Testis (tissue), 2 donors: ENCODE measurements at regions not wholly inside any gene's neighbourhood (a gene's known extent, or its start where the extent isn't known, plus 50 kb on each side); places are given as distances from the start of the nearest gene placed in this dataset.

ENCODE experiments used
- DNase-seq: peaks from one replicate; pipeline ENCODE4 v3.0.0-alpha.2; 2019
- H3K27ac ChIP-seq, 2 donors: fragments of 200-600 bp; sonication (generic); one replicate each; pipeline ENCODE4 v1.5.1; 2019
- H3K27me3 ChIP-seq: fragments of 200-600 bp; sonication (generic); one replicate; pipeline ENCODE4 v1.5.1; 2019
- H3K36me3 ChIP-seq: fragments of 200-600 bp; sonication (generic); one replicate; pipeline ENCODE4 v1.5.1; 2017; ENCODE audit warnings: low read depth; ENCODE audit errors: missing control alignments
- H3K4me1 ChIP-seq: fragments of 200-600 bp; sonication (generic); one replicate; pipeline ENCODE4 v1.5.1; 2019
- H3K4me3 ChIP-seq, 2 donors: fragments of 200-600 bp; sonication (generic); one replicate each; pipeline ENCODE4 v1.5.1; 2017 to 2019
- H3K9me3 ChIP-seq: fragments of 200-600 bp; sonication (generic); one replicate; pipeline ENCODE4 v1.5.1; 2017
- POLR2A ChIP-seq: fragments of 450-650 bp; IDR thresholded peaks from one replicate; pipeline ENCODE4 v1.6.1; 2017; ENCODE audit warnings: antibody characterized with exemption, mild to moderate bottlenecking, moderate library complexity
- WGBS, 2 donors: methylation state at CpG; one replicate each; pipeline ENCODE4 v1.1.5; 2018; 5-methylcytosine and 5-hydroxymethylcytosine counted together
- intact Hi-C: fragments of 100-400 bp; cut with DNase I; formaldehyde crosslinking; loops from one replicate; pipeline ENCODE4 v1.15.1; 2023; ENCODE audit warnings: low total_unique reads
- TF ChIP-seq, protein P1 (sequence below), 3 experiments: fragments of 450-650 bp in 2 of 3; fragments of 200-600 bp in 1 of 3; sonication (generic) in 1 of 3; IDR thresholded peaks; one replicate each; pipeline ENCODE4 v1.5.1; 2016 to 2019; ENCODE audit warnings: antibody characterized with exemption in 3 of 3, mild to moderate bottlenecking in 2 of 3, moderate library complexity in 1 of 3

DNA sequence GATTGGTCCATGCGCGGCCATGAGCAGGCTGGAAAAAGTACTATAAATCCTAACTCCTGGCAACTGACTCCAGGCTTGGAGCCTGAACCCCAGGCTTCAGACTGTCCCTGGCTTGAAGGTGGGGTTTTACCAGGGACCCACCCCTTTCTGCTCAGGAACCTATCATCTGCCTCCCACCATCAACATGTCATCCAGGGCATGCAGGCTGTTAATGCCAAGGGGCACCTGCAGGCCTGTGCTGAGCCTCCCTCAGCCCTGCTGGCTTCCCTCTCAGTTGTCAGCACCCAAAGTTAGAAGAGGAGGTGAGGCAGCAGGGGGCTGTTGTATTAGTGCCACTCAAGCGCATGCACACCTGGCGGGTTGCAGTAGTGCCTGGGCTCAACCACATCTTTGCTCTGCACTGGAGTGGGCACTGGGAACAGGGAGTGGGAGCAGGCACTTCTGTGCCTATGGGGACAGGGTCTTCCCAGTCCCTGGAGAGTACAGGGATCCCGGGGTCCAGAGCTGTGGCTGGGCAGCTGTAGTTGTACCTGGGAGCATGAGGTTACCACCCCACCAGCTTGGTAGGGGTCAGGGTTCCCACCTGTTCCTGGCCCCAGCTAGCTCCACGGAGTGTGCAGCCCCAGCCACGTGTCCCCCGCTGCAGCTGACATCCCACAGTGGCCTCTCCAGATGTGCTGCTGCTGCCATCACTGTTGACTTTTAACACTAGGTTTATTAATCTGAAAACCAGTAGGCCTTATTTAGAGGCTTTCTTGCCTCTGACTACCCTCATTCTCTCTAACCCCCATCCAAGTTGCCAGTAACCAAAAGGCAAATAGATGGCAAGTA is 306.2 kb upstream of the RIOK2 start:
- intact Hi-C loops = no loop called here
- no peak for DNase-seq
- Histone ChIP-seq H3K9me3 (no peaks in the 10 kb centered on the region), H3K27me3 (no peaks in the 10 kb centered on the region), H3K27ac (no peak overlapping the region), H3K36me3 (no peaks in the 10 kb centered on the region), H3K4me1 (no peaks in the 10 kb centered on the region), H3K4me3 (no peak overlapping the region)
- WGBS, 2 donors = 78 to 98% methylated on average over 5 to 8 of the region's 8 CpGs
- TF ChIP-seq POLR2A = no peak
- TF ChIP-seq, protein P1, sequence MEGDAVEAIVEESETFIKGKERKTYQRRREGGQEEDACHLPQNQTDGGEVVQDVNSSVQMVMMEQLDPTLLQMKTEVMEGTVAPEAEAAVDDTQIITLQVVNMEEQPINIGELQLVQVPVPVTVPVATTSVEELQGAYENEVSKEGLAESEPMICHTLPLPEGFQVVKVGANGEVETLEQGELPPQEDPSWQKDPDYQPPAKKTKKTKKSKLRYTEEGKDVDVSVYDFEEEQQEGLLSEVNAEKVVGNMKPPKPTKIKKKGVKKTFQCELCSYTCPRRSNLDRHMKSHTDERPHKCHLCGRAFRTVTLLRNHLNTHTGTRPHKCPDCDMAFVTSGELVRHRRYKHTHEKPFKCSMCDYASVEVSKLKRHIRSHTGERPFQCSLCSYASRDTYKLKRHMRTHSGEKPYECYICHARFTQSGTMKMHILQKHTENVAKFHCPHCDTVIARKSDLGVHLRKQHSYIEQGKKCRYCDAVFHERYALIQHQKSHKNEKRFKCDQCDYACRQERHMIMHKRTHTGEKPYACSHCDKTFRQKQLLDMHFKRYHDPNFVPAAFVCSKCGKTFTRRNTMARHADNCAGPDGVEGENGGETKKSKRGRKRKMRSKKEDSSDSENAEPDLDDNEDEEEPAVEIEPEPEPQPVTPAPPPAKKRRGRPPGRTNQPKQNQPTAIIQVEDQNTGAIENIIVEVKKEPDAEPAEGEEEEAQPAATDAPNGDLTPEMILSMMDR (IDR thresholded peaks at IDR 0.05) = no peak

DNA sequence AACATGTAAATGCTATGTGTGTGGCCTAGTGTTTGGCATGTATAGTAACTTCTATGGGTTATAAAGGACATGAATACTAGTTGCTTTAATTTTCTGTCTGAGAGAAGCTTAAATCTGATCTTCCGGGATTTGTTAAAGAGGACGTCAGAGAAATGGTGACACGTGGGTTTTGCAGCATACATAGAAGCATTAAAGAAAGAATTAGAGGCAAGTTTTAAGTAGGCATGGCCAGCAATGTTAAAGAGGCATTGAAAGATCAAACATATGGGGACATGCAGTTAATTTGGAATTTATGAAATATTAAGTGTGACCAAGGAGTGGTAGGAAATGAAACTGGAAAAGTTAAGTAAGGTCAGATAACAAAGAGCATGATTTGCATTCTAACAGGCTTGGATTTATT is 311.4 kb upstream of the RIOK2 start:
- WGBS, 2 donors = 70% methylated on average over 3 of the region's 3 CpGs
- intact Hi-C loops = no loop called here
- DNase-seq = no peak
- H3K9me3 ChIP-seq = no peaks in the 10 kb centered on the region
- no peaks in the 10 kb centered on the region for H3K4me1 ChIP-seq
- H3K36me3 ChIP-seq = no peaks in the 10 kb centered on the region
- TF ChIP-seq, protein P1 (IDR thresholded peaks at IDR 0.05) = no peak
- no peak for TF ChIP-seq POLR2A
- no peaks in the 10 kb centered on the region for H3K27me3 ChIP-seq
- peak overlapping the region in 1 of 2 donors; percentile 39 for H3K27ac ChIP-seq
- H3K4me3 ChIP-seq = no peak overlapping the region

DNA sequence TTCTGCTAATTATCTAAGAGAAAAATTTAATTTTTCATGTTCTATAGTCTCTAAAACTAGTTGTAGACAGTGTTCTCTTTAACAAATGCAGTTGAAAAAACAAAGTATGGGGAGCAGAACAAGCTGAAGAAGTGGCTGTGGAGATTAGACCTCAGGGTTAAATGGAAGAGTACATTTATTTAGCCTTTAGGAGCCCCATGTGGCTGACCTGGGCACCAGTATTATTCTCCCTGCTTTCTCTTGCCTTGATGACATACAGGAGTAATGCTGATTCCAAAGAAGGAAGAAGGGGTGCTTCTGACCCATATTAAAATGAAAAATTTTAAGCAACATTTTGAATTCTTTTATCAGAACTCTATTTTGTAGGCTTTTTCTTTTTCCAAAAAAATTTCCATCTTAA is 312.3 kb upstream of the RIOK2 start:
- peak overlapping the region in 1 of 2 donors; percentile 39 for H3K27ac ChIP-seq
- H3K27me3 ChIP-seq = no peaks in the 10 kb centered on the region
- intact Hi-C loops = no loop called here
- no peaks in the 10 kb centered on the region for H3K4me1 ChIP-seq
- no peaks in the 10 kb centered on the region for H3K36me3 ChIP-seq
- no peak for DNase-seq
- no peak for TF ChIP-seq POLR2A
- TF ChIP-seq, protein P1 (IDR thresholded peaks at IDR 0.05) = no peak
- H3K4me3 ChIP-seq = no peak overlapping the region
- H3K9me3 ChIP-seq = no peaks in the 10 kb centered on the region

DNA sequence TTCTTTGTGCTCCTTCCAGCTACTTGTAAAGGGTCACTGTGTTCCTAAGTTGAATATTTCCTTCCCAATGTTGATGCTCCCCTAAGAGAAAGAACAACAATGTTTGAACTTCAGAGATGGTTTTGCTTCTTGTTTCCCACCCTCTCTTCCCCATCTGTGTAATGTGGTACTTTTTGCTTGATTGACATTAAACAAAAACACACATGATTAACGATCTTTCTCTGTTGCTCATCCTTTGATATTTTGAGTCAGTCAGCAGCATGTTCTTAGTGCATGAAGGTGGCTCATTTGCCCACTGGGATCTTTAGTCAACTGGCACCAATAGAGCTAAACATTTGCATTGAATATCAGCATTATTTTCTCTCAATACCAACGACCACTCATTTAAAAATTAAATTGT is 313.0 kb upstream of the RIOK2 start:
- TF ChIP-seq, protein P1 (IDR thresholded peaks at IDR 0.05) = no peak
- no peak for TF ChIP-seq POLR2A
- Histone ChIP-seq H3K9me3 (no peaks in the 10 kb centered on the region), H3K4me3 (no peak overlapping the region), H3K36me3 (no peaks in the 10 kb centered on the region), H3K27me3 (no peaks in the 10 kb centered on the region), H3K27ac (no peak overlapping the region), H3K4me1 (no peaks in the 10 kb centered on the region)
- WGBS, 2 donors = 53 to 62% methylated on average over 2 of the region's 2 CpGs
- intact Hi-C loops = no loop called here
- DNase-seq = no peak

DNA sequence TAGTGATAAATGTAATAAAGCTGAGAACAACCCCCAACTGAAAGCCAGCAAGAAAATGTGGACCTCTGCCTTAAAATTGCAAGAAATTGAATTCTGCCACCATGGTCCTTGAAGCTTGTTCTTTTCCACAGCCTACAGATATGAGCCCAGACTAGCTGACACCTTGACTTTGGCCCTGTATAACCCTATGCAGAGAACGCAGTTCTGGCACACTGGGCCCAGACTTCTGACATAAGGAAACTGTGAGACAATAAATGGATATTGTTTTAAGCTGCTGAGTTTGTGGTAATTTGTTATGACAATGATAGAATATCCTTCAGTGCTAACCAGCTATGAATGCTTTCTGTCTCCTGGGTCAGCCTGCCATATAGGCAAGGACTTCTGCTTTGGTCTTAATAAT is 315.6 kb upstream of the RIOK2 start:
- no peaks in the 10 kb centered on the region for H3K27me3 ChIP-seq
- no peak for TF ChIP-seq POLR2A
- TF ChIP-seq, protein P1 (IDR thresholded peaks at IDR 0.05) = no peak
- no peak overlapping the region for H3K4me3 ChIP-seq
- DNase-seq = no peak
- H3K36me3 ChIP-seq = no peaks in the 10 kb centered on the region
- 59 to 71% methylated on average over 1 of the region's 1 CpG for WGBS, 2 donors
- no peak overlapping the region for H3K27ac ChIP-seq
- intact Hi-C loops = no loop called here
- H3K9me3 ChIP-seq = no peaks in the 10 kb centered on the region
- no peaks in the 10 kb centered on the region for H3K4me1 ChIP-seq
